GM18507 (cell line): ENCODE measurements at regions not wholly inside any gene's neighbourhood (a gene's known extent, or its start where the extent isn't known, plus 50 kb on each side); places are given as distances from the start of the nearest gene placed in this dataset.

Experiments used
- DNase-seq: peaks from one replicate; pipeline ENCODE4 v3.0.0; 2011; ENCODE audit warnings: low read depth; ENCODE audit not compliant: insufficient read length; ENCODE audit errors: extremely low spot score
- FAIRE-seq: peaks from 2 replicates; lab custom pipeline; 2011; peaks lifted over from hg19 to GRCh38; lab: Jason Lieb, UNC

DNA sequence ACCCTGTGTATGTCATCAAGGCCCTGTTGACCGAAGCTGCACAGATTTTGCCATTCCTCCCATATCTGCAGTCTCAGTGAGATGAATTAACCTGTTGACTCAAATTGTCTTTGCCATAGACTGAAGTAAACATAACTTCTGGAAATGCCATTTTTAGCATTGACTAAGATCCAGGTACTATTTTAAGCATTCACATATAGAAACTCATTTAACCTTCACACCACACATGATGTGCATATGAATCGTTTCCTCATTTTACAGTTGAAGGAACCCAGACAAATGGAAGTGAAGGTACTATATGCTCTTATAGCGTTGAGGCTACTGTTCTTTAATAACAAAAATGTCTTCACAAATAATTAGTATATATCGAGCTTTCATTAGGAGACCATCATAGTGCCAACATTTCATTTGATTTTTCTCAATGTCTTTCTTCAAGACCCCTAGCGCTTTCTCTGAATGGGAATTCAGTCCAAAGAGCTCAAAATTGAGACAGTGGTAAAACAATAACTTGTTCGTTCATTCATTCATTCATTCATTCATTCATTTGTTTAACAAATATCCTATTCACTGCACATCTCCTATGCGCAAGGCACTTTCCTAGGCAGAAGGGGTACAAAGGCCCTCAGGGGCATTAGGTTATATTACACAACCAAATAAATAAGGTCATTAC, 444.7 kb downstream of the ADGRL2 start:
- DNase-seq (no peak), FAIRE-seq (no peak)

- no peak for DNase-seq
Observed at GRCh38 chr1:82240571-82240970, 439.8 kb downstream of the ADGRL2 start.

DNA sequence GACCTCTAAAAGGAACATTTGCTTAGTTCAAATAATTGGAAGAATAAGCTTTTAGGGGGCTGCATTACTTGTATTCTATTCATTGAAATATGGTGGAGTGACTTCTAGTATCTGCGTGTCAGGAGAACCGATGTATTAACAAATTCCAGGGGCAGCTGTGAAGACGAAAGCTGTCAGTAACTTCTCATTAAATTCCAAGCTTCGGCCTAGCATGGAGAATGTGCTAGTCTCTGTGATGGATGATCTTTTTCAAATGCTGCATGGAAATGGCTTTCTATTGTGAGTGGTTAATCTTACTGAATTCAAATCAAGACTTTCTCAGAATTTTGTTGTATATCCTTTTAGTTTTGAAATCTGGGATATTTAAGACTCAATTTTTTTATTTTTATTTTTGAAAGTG, 429.9 kb downstream of the ADGRL2 start:
- FAIRE-seq (no peak), DNase-seq (no peak)

More at GRCh38 chr1:82240571-82240970, 439.8 kb downstream of the ADGRL2 start:
- no peak for FAIRE-seq

- FAIRE-seq (no peak), DNase-seq (no peak)
Observed at GRCh38 chr1:82227306-82228095, 426.8 kb downstream of the ADGRL2 start.

GRCh38 chr1:82226186-82226505, 425.4 kb downstream of the ADGRL2 start:
- FAIRE-seq, result no peak
- DNase-seq, result no peak

GRCh38 chr1:82225421-82226185, 424.9 kb downstream of the ADGRL2 start:
- DNase-seq, result no peak
- FAIRE-seq, result no peak

- FAIRE-seq (no peak), DNase-seq (no peak)
Observed at GRCh38 chr1:82223091-82223490, 422.4 kb downstream of the ADGRL2 start.

- DNase-seq (no peak), FAIRE-seq (no peak)
Observed at GRCh38 chr1:82221721-82222120, 421.0 kb downstream of the ADGRL2 start.

DNA sequence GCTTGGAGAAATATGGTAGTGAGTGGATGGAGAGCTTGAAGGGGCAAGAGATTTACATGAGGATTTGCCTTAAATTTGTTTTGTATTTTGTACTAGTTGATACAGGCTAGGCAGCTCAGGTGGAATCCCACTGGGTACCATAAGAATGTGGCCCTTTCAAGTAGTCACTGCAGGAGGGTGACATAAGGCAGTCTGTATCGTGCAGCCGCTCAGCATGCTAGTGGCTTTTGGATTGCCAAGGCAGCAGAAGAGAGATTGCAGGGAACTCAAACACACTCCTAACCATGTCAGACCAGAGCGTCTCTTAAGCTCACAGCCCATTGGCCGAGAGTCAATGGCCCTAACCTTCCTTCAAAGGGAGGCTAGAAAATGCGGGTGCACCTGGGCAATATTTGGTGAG, 420.0 kb downstream of the ADGRL2 start:
- DNase-seq, result no peak
- FAIRE-seq, result no peak

GRCh38 chr1:82219841-82220240, 419.1 kb downstream of the ADGRL2 start:
- DNase-seq (no peak), FAIRE-seq (no peak)

- FAIRE-seq, result no peak
- no peak for DNase-seq
Observed at GRCh38 chr1:82218846-82219245, 418.1 kb downstream of the ADGRL2 start.

DNA sequence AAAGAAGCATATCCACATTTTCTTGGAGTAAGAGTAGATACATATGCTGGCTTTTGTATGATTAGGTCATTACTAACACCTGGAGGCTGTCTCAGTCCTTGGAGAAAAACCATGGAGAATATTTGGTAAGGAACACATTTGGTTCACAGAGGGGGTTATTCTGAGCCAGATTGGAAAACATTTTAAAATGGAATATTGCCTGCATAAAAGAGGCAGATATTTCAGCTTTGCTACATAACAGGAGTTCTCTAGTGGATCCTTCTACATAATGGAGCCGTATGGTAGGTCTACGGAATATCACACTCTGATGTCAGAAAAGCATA, 415.1 kb downstream of the ADGRL2 start:
- DNase-seq, result no peak
- no peak for FAIRE-seq

GRCh38 chr1:82215056-82215852, 414.5 kb downstream of the ADGRL2 start:
- FAIRE-seq (no peak), DNase-seq (no peak)

- no peak for FAIRE-seq
- no peak for DNase-seq
Observed at GRCh38 chr1:82214606-82215005, 413.9 kb downstream of the ADGRL2 start.

DNA sequence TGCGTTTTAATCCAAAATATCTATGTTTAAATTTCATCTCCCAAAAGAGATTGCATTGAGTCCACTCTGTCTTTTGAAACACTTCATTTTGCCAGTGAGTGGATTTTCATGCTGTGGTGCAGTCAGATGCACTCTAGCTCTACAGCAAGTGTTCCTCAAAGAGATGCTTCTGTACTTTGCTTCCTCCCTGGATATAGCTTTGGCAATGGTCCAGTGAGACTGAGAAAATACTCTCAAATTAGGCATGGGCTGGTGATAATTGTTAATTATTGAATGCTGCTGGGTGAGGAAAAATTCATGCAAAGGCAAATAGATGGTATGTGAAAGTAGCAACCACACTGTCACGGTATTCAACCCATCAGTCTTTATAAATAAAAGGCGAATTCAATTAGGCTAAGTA, 396.9 kb downstream of the ADGRL2 start:
- FAIRE-seq (no peak), DNase-seq (no peak)

- FAIRE-seq (no peak), DNase-seq (no peak)
Observed at GRCh38 chr1:82195245-82195644, 394.5 kb downstream of the ADGRL2 start.

DNA sequence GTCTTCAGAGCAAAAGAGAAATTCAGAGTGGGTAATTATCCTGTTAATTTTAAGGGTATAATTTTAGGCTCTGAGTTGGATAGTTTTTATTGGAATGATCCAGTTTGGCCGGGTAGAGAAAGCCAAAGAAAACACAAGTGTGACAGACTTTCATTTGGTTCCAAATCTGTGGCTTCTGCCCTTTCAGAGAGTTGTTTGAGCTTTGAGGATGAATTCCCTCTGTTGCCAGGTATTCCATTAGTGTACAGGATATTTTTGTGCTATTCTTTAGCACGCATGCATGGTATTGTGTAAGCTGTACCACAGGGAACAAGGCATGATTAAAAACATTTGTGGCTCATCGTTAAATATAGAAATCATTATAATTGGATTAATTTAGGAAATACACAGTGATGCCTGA, 384.4 kb downstream of the ADGRL2 start:
- no peak for FAIRE-seq
- DNase-seq, result no peak

- no peak for DNase-seq
- no peak for FAIRE-seq
Observed at GRCh38 chr1:82181846-82182245, 381.1 kb downstream of the ADGRL2 start.

- DNase-seq, result no peak
- FAIRE-seq, result no peak
Observed at GRCh38 chr1:82179131-82179530, 378.4 kb downstream of the ADGRL2 start.

- FAIRE-seq, result no peak
- DNase-seq, result no peak
Observed at GRCh38 chr1:82177192-82177591, 376.5 kb downstream of the ADGRL2 start.
